Right lung (tissue), 2 donors: ENCODE measurements at regions not wholly inside any gene's neighbourhood (a gene's known extent, or its start where the extent isn't known, plus 50 kb on each side); places are given as distances from the start of the nearest gene placed in this dataset.

Source experiments
- DNase-seq, 2 donors: peaks; one replicate each; pipeline ENCODE4 v3.0.0-alpha.2; 2013

- DNase-seq = no peak
These were observed 168.1 kb upstream of the DEFB112 start for GRCh38 chr6:50217841-50218240.

GRCh38 chr6:50236164-50236563, 186.4 kb upstream of the DEFB112 start:
- DNase-seq = no peak

GRCh38 chr6:50239853-50240252, 190.1 kb upstream of the DEFB112 start:
- no peak for DNase-seq

GRCh38 chr6:50240986-50241385, 191.3 kb upstream of the DEFB112 start:
- DNase-seq = no peak

- no peak for DNase-seq
These were observed 199.8 kb upstream of the DEFB112 start for GRCh38 chr6:50249493-50249892.

- no peak for DNase-seq
These were observed 207.6 kb upstream of the DEFB112 start for GRCh38 chr6:50257322-50257721.

GRCh38 chr6:50259903-50260302, 210.2 kb upstream of the DEFB112 start:
- no peak for DNase-seq

GRCh38 chr6:50264995-50265571, 215.4 kb upstream of the DEFB112 start:
- no peak for DNase-seq

- no peak for DNase-seq
These were observed 220.7 kb upstream of the DEFB112 start for GRCh38 chr6:50270415-50270814.

GRCh38 chr6:50271266-50271665, 221.5 kb upstream of the DEFB112 start:
- no peak for DNase-seq

- DNase-seq = no peak
These were observed 222.1 kb upstream of the DEFB112 start for GRCh38 chr6:50271817-50272216.

- no peak for DNase-seq
These were observed 222.9 kb upstream of the DEFB112 start for GRCh38 chr6:50272611-50273010.

GRCh38 chr6:50276771-50277261, 227.1 kb upstream of the DEFB112 start:
- DNase-seq = no peak

- no peak for DNase-seq
These were observed 228.0 kb upstream of the DEFB112 start for GRCh38 chr6:50277774-50278173.

GRCh38 chr6:50278663-50279062, 228.9 kb upstream of the DEFB112 start:
- no peak for DNase-seq

GRCh38 chr6:50285735-50286134, 236.0 kb upstream of the DEFB112 start:
- DNase-seq = no peak

- DNase-seq = no peak
These were observed 238.5 kb upstream of the DEFB112 start for GRCh38 chr6:50288241-50288640.

GRCh38 chr6:50288881-50289280, 239.2 kb upstream of the DEFB112 start:
- DNase-seq = no peak

GRCh38 chr6:50289366-50289765, 239.6 kb upstream of the DEFB112 start:
- DNase-seq = no peak

GRCh38 chr6:50301307-50301706, 251.6 kb upstream of the DEFB112 start:
- DNase-seq = no peak

GRCh38 chr6:50305660-50306059, 255.9 kb upstream of the DEFB112 start:
- DNase-seq = no peak

- DNase-seq = no peak
These were observed 268.8 kb upstream of the DEFB112 start for GRCh38 chr6:50318536-50318935.

GRCh38 chr6:50330347-50330746, 280.6 kb upstream of the DEFB112 start:
- no peak for DNase-seq

- no peak for DNase-seq
These were observed 281.2 kb upstream of the DEFB112 start for GRCh38 chr6:50330963-50331362.
